A549 (cell line): ENCODE measurements at regions not wholly inside any gene's neighbourhood (a gene's known extent, or its start where the extent isn't known, plus 50 kb on each side); places are given as distances from the start of the nearest gene placed in this dataset.

Experiments used
- CEBPB ChIP-seq, 2 experiments: fragments of >200 bp in 1 of 2; sonication (Bioruptor Twin) in 1 of 2; formaldehyde crosslinking in 1 of 2; IDR thresholded peaks; 2 replicates each; pipeline ENCODE4 v1.6.1; 2012 to 2016
- ESRRA ChIP-seq: fragments of 150-350 bp; IDR thresholded peaks from 2 replicates; pipeline ENCODE4 v1.6.1; 2014; ENCODE audit warnings: mild to moderate bottlenecking, low read length, borderline replicate concordance
- POLR2A ChIP-seq: IDR thresholded peaks from 2 replicates; pipeline ENCODE4 v1.6.1; 2012; ENCODE audit warnings: mild to moderate bottlenecking, low read length
- TF ChIP-seq, protein P1 (sequence below): fragments of >200 bp; sonication (Bioruptor Twin); formaldehyde crosslinking; IDR thresholded peaks from 3 replicates; pipeline ENCODE4 v1.5.1; 2016

DNA sequence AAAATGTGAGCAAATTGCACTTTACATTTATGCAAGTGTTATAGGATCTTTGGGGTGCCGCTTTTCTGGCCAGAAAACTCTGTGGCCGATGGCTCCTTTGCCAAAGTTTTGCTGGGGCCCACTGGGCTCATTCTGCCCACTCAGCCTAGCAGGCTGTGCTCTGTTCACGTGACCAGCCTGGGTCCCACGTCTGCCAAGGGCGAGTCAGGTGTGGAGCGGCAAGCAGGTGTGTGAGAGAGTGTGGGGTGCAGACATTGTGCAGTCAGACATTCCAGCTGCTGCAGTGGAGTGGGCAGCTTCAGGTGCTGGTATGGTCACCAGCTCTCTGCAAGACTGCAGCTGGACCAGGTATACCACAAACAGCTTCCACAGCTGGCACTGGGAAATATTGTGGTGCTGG is 2305.7 kb downstream of the PCDH9 start:
- TF ChIP-seq, protein P1, sequence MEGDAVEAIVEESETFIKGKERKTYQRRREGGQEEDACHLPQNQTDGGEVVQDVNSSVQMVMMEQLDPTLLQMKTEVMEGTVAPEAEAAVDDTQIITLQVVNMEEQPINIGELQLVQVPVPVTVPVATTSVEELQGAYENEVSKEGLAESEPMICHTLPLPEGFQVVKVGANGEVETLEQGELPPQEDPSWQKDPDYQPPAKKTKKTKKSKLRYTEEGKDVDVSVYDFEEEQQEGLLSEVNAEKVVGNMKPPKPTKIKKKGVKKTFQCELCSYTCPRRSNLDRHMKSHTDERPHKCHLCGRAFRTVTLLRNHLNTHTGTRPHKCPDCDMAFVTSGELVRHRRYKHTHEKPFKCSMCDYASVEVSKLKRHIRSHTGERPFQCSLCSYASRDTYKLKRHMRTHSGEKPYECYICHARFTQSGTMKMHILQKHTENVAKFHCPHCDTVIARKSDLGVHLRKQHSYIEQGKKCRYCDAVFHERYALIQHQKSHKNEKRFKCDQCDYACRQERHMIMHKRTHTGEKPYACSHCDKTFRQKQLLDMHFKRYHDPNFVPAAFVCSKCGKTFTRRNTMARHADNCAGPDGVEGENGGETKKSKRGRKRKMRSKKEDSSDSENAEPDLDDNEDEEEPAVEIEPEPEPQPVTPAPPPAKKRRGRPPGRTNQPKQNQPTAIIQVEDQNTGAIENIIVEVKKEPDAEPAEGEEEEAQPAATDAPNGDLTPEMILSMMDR: no peak
- TF ChIP-seq ESRRA (no peak), POLR2A (no peak), CEBPB (IDR thresholded peaks at IDR 0.05) (no peak)
